ENCODE measurements at regions not wholly inside any gene's neighbourhood (a gene's known extent, or its start where the extent isn't known, plus 50 kb on each side); places are given as distances from the start of the nearest gene placed in this dataset.

DNA sequence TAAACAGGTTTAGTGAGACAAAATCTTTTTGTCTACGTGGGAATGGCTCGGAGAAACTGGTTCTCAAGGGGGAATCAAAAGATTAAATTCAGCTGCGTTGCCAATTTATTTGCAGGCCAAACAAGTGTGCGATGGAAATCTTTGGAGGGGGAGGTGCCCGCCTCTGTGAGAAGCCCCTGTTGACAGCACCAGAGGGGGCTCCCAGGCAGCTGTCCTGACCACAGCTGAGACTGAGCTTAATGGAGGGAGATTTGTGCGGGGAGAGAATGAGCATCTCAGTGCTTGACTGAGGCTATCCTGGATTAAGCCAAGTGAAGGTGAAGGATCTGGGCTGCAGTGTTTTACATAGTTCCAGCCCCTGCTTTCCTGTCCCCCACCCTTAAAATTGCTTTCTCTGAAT lies 169.7 kb downstream of the ATG4C start:
- TF ChIP-seq, protein P1, sequence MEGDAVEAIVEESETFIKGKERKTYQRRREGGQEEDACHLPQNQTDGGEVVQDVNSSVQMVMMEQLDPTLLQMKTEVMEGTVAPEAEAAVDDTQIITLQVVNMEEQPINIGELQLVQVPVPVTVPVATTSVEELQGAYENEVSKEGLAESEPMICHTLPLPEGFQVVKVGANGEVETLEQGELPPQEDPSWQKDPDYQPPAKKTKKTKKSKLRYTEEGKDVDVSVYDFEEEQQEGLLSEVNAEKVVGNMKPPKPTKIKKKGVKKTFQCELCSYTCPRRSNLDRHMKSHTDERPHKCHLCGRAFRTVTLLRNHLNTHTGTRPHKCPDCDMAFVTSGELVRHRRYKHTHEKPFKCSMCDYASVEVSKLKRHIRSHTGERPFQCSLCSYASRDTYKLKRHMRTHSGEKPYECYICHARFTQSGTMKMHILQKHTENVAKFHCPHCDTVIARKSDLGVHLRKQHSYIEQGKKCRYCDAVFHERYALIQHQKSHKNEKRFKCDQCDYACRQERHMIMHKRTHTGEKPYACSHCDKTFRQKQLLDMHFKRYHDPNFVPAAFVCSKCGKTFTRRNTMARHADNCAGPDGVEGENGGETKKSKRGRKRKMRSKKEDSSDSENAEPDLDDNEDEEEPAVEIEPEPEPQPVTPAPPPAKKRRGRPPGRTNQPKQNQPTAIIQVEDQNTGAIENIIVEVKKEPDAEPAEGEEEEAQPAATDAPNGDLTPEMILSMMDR (IDR thresholded peaks at IDR 0.05; ENCODE audit: poor library complexity), result no peak
- no peak for TF ChIP-seq EZH2 (IDR thresholded peaks at IDR 0.05; ENCODE audit: borderline replicate concordance)
